Peyer's patch (tissue), 4 donors: ENCODE measurements at regions not wholly inside any gene's neighbourhood (a gene's known extent, or its start where the extent isn't known, plus 50 kb on each side); places are given as distances from the start of the nearest gene placed in this dataset.

Experiments used
- POLR2A ChIP-seq, 2 donors: fragments of 450-650 bp; IDR thresholded peaks; one replicate each; pipeline ENCODE4 v1.5.1; 2017; ENCODE audit warnings: antibody characterized with exemption in 2 of 2, mild to moderate bottlenecking in 2 of 2, moderate library complexity in 2 of 2
- TF ChIP-seq, protein P1 (sequence below), 6 experiments: fragments of 450-650 bp in 4 of 6; fragments of 200-600 bp in 2 of 6; sonication (generic) in 1 of 6; IDR thresholded peaks; one replicate each; pipeline ENCODE4 v1.5.1; 2017 to 2019; ENCODE audit warnings: antibody characterized with exemption in 6 of 6, mild to moderate bottlenecking in 3 of 6, moderate library complexity in 1 of 6

DNA sequence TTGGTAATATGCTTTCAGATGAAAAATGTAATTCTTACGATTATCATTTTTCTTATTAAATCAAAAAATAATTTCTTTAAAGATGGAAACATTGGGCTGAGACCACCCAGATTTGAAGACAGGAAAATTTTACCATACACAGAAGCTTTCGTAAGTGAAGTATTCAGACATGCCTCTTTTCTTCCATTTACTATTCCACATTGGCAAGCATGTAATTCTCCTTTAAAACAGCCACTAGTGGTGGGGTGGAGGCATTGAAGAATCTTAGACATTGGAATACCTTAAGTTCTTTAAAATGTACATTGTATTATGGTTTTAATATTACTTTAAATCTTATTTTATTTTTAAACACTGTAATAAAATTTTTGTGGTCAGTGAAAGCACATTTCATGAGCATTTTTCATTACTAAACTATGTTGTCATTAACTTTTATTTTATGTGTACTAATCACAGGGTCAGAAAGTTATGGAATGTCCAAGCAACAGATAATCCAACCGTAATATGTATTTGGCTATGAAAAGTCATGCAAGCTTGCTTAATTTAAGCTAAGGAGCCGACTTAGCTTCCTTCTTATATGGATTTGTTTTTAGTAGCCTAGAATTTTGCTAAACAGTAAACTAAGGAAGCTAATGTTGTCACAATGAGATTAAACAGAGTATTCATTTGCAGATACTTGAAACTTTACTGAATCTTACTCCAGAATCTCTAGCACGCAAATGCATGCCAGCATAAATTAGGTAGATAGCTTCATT lies 97.4 kb upstream of the ALDH1A1 start:
- TF ChIP-seq, protein P1, sequence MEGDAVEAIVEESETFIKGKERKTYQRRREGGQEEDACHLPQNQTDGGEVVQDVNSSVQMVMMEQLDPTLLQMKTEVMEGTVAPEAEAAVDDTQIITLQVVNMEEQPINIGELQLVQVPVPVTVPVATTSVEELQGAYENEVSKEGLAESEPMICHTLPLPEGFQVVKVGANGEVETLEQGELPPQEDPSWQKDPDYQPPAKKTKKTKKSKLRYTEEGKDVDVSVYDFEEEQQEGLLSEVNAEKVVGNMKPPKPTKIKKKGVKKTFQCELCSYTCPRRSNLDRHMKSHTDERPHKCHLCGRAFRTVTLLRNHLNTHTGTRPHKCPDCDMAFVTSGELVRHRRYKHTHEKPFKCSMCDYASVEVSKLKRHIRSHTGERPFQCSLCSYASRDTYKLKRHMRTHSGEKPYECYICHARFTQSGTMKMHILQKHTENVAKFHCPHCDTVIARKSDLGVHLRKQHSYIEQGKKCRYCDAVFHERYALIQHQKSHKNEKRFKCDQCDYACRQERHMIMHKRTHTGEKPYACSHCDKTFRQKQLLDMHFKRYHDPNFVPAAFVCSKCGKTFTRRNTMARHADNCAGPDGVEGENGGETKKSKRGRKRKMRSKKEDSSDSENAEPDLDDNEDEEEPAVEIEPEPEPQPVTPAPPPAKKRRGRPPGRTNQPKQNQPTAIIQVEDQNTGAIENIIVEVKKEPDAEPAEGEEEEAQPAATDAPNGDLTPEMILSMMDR (IDR thresholded peaks at IDR 0.05), result no peak
- no peak for TF ChIP-seq POLR2A (IDR thresholded peaks at IDR 0.05)
